ENCODE measurements at regions not wholly inside any gene's neighbourhood (a gene's known extent, or its start where the extent isn't known, plus 50 kb on each side); places are given as distances from the start of the nearest gene placed in this dataset.

DNA sequence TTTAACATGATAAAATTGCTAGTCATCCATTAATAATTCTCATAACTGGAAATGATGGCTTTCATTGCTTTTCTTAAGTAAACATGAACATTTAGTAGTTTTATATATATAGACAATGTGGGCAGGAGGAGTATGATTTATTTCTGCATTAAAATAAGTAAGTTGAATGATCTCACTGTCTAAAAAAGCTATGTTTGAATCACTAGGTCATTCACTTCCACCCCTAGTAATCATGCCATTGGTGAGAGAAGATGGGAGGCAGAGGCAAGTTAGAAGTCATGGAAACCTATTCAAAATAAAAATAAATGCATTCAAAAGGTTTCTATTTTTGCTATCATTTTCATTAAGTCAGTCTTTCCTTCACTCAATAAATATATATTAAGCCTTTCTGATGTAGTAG is 226.4 kb downstream of the DUSP10 start:
- CTCF ChIA-PET (ENCODE audit: low intra/inter-chr PET ratio, low total read pairs): no interaction called here
- no peak for FAIRE-seq
- no peak for ATAC-seq
- Histone ChIP-seq H3K4me3 (replicated peaks in 1 of 3; ENCODE audit: insufficient read depth in 1 of 3, low read depth in 2 of 3, low read length in 3 of 3) (no peak overlapping the region), H3K9me3 (ENCODE audit: low read length) (no peaks in the 10 kb centered on the region), H3K27ac (ENCODE audit: extremely low read length, insufficient read depth, low read length) (no peak overlapping the region), H3K4me2 (ENCODE audit: low read depth, low read length) (no peak overlapping the region), H3K27me3 (ENCODE audit: control insufficient read depth in 1 of 2, insufficient read depth in 2 of 2, low read length in 2 of 2) (no peaks in the 10 kb centered on the region), H2AFZ (ENCODE audit: low read length) (no peak overlapping the region), H3K4me1 (ENCODE audit: insufficient read depth, low read length) (no peaks in the 10 kb centered on the region), H4K20me1 (ENCODE audit: insufficient read depth, low read length) (no peaks in the 10 kb centered on the region), H3K36me3 (replicated peaks in 1 of 2; ENCODE audit: control insufficient read depth in 1 of 2, insufficient read depth in 2 of 2, low read length in 2 of 2) (no peaks in the 10 kb centered on the region), H3K9ac (ENCODE audit: insufficient read depth, low read depth, low read length) (no peak overlapping the region), H3K79me2 (ENCODE audit: insufficient read depth, low read length) (no peaks in the 10 kb centered on the region)
- no TSS peak for BruUV-seq (replicated peaks)
- in situ Hi-C loops (cut with HindIII; ENCODE audit: extremely low pct_ligation_motif_present, low pct_unique_long_range_greater_than_20kb) (no loop called here), intact Hi-C loops (cut with micrococcal nuclease; ENCODE audit: unreplicated experiment) (no loop called here)
- TF ChIP-seq SYNCRIP (IDR thresholded peaks at IDR 0.05; ENCODE audit: insufficient read depth, low read depth, low read length) (no peak), TCF7L2 (IDR thresholded peaks at IDR 0.05; ENCODE audit: low read depth, low read length) (no peak), PCBP2 (optimal IDR thresholded peaks at IDR 0.05; ENCODE audit: low read depth, low read length, poor library complexity, severe bottlenecking) (no peak), ZNF598 (CRISPR knock-in tag; IDR thresholded peaks at IDR 0.05; ENCODE audit: borderline replicate concordance) (no peak), ZBTB39 (CRISPR knock-in tag; IDR thresholded peaks at IDR 0.05) (no peak), MAZ (IDR thresholded peaks at IDR 0.05; ENCODE audit: borderline replicate concordance, low read depth, low read length) (no peak), MAZ (CRISPR knock-in tag; IDR thresholded peaks at IDR 0.05; ENCODE audit: low read depth) (no peak), ZFP41 (CRISPR knock-in tag; IDR thresholded peaks at IDR 0.05; ENCODE audit: borderline replicate concordance) (no peak), ISX (CRISPR knock-in tag; conservative IDR thresholded peaks at IDR 0.05) (no peak), ZNF660 (CRISPR knock-in tag; IDR thresholded peaks at IDR 0.05; ENCODE audit: borderline replicate concordance, low read depth) (no peak), ZNF30 (CRISPR knock-in tag; IDR thresholded peaks at IDR 0.05) (no peak), ELF3 (CRISPR knock-in tag; IDR thresholded peaks at IDR 0.05) (no peak), ZBTB7A (CRISPR knock-in tag; IDR thresholded peaks at IDR 0.05) (no peak), KLF16 (CRISPR knock-in tag; IDR thresholded peaks at IDR 0.05) (no peak), WIZ (CRISPR knock-in tag; IDR thresholded peaks at IDR 0.05) (no peak)
- POLR2A ChIA-PET: no interaction called here
- DNase-seq (ENCODE audit: low spot score): no peak

Data from HepG2 (cell line).